H9 (cell line): ENCODE measurements at regions not wholly inside any gene's neighbourhood (a gene's known extent, or its start where the extent isn't known, plus 50 kb on each side); places are given as distances from the start of the nearest gene placed in this dataset.

Experiments used
- DNase-seq: peaks from one replicate; pipeline ENCODE4 v3.0.0-alpha.2; 2017
- H2AFZ ChIP-seq: one replicate; pipeline ENCODE4 v1.6.1; 2013; ENCODE audit warnings: mild to moderate bottlenecking, low read length, control low read depth, moderate library complexity
- H2AK5ac ChIP-seq: 2 replicates; pipeline ENCODE4 v1.6.1; 2013; ENCODE audit warnings: low read length, control low read depth, mixed read lengths; ENCODE audit not compliant: insufficient read length
- H2BK120ac ChIP-seq: one replicate; pipeline ENCODE4 v1.6.1; 2013; ENCODE audit warnings: low read depth, mild to moderate bottlenecking, low read length, control low read depth, inconsistent platforms; ENCODE audit not compliant: poor library complexity, severe bottlenecking
- H2BK12ac ChIP-seq: 2 replicates; pipeline ENCODE4 v1.6.1; 2013; ENCODE audit warnings: low read length, control low read depth, mixed read lengths, low read depth; ENCODE audit not compliant: insufficient read length
- H2BK15ac ChIP-seq: 2 replicates; pipeline ENCODE4 v1.6.1; 2013; ENCODE audit warnings: low read depth, low read length, control low read depth
- H2BK20ac ChIP-seq: one replicate; pipeline ENCODE4 v1.6.1; 2013; ENCODE audit warnings: low read depth, mild to moderate bottlenecking, low read length, control low read depth, inconsistent platforms; ENCODE audit not compliant: poor library complexity, severe bottlenecking
- H2BK5ac ChIP-seq: 2 replicates; pipeline ENCODE4 v1.6.1; 2013; ENCODE audit warnings: low read length, control low read depth, mixed read lengths; ENCODE audit not compliant: insufficient read length
- H3K14ac ChIP-seq: 2 replicates; pipeline ENCODE4 v1.6.1; 2013; ENCODE audit warnings: low read length, control low read depth; ENCODE audit not compliant: insufficient read depth
- H3K18ac ChIP-seq: 2 replicates; pipeline ENCODE4 v1.6.1; 2013; ENCODE audit warnings: low read depth, mild to moderate bottlenecking, mixed read lengths, low read length, control low read depth; ENCODE audit not compliant: insufficient read length
- H3K23ac ChIP-seq: 2 replicates; pipeline ENCODE4 v1.6.1; 2013; ENCODE audit warnings: low read length, control low read depth, mixed read lengths, low read depth; ENCODE audit not compliant: insufficient read length
- H3K23me2 ChIP-seq: 2 replicates; pipeline ENCODE4 v1.6.1; 2013; ENCODE audit warnings: low read depth, mild to moderate bottlenecking, mixed read lengths, low read length, control low read depth; ENCODE audit not compliant: insufficient read length, poor library complexity, severe bottlenecking
- H3K27ac ChIP-seq: 2 replicates; pipeline ENCODE4 v1.5.1; 2013; ENCODE audit warnings: low read length, control low read depth, mixed read lengths, low read depth; ENCODE audit not compliant: insufficient read length
- H3K27me3 ChIP-seq: 2 replicates; pipeline ENCODE4 v1.6.1; 2013; ENCODE audit warnings: low read length, control low read depth, inconsistent platforms; ENCODE audit not compliant: insufficient read depth
- H3K4ac ChIP-seq: 2 replicates; pipeline ENCODE4 v1.6.1; 2013; ENCODE audit warnings: low read depth, mild to moderate bottlenecking, control low read depth, inconsistent platforms, low read length, moderate library complexity
- H3K4me1 ChIP-seq: 2 replicates; pipeline ENCODE4 v1.6.1; 2013; ENCODE audit warnings: low read length, control low read depth, inconsistent platforms; ENCODE audit not compliant: insufficient read depth
- H3K4me2 ChIP-seq: 2 replicates; pipeline ENCODE4 v1.6.1; 2013; ENCODE audit warnings: low read length, control low read depth, mixed read lengths; ENCODE audit not compliant: insufficient read length, insufficient read depth
- H3K56ac ChIP-seq: 2 replicates; pipeline ENCODE4 v1.6.1; 2013; ENCODE audit warnings: low read depth, mild to moderate bottlenecking, mixed read lengths, low read length, control low read depth; ENCODE audit not compliant: insufficient read length
- H3K79me1 ChIP-seq: 2 replicates; pipeline ENCODE4 v1.6.1; 2013; ENCODE audit warnings: low read depth, mild to moderate bottlenecking, moderate library complexity, low read length, control low read depth, inconsistent platforms; ENCODE audit not compliant: insufficient read depth, poor library complexity, severe bottlenecking
- H3K79me2 ChIP-seq: 2 replicates; pipeline ENCODE4 v1.6.1; 2013; ENCODE audit warnings: low read length, control low read depth, inconsistent platforms; ENCODE audit not compliant: insufficient read depth
- H3K9ac ChIP-seq: 2 replicates; pipeline ENCODE4 v1.6.1; 2013; ENCODE audit warnings: low read length, control low read depth, mixed read lengths; ENCODE audit not compliant: insufficient read length; ENCODE audit errors: extremely low read depth
- H3K9me3 ChIP-seq: one replicate; pipeline ENCODE4 v1.6.1; 2013; ENCODE audit warnings: low read depth, low read length, inconsistent platforms; ENCODE audit not compliant: control insufficient read depth
- H3T11ph ChIP-seq: one replicate; pipeline ENCODE4 v1.6.1; 2013; ENCODE audit warnings: mild to moderate bottlenecking, low read length, control low read depth, inconsistent platforms
- H4K20me1 ChIP-seq: one replicate; pipeline ENCODE4 v1.6.1; 2013; ENCODE audit not compliant: control insufficient read depth, insufficient read length, insufficient read depth
- H4K5ac ChIP-seq: 2 replicates; pipeline ENCODE4 v1.6.1; 2013; ENCODE audit warnings: low read depth, mild to moderate bottlenecking, mixed read lengths, low read length, control low read depth; ENCODE audit not compliant: insufficient read length
- H4K8ac ChIP-seq: replicated peaks from 2 replicates; pipeline ENCODE4 v1.6.1; 2013; ENCODE audit warnings: low read length, control low read depth, mixed read lengths, low read depth; ENCODE audit not compliant: insufficient read length
- H4K91ac ChIP-seq: 2 replicates; pipeline ENCODE4 v1.6.1; 2013; ENCODE audit warnings: low read depth, mild to moderate bottlenecking, moderate library complexity, mixed read lengths, low read length, control low read depth; ENCODE audit not compliant: insufficient read length
- H3K27ac Mint-ChIP-seq, 3 experiments: 2 replicates in 2 of 3; 3 replicates in 1 of 3; pipeline ENCODE4 v1.8.0; 2020 to 2021; ENCODE audit warnings: mixed read lengths in 3 of 3, mild to moderate bottlenecking in 1 of 3, moderate library complexity in 1 of 3
- H3K27me3 Mint-ChIP-seq: 2 replicates; pipeline ENCODE4 v1.8.0; 2021; ENCODE audit warnings: low read depth, mild to moderate bottlenecking, moderate library complexity, mixed read lengths
- H3K36me3 Mint-ChIP-seq, 3 experiments: 2 replicates in 2 of 3; 3 replicates in 1 of 3; pipeline ENCODE4 v1.8.0; 2020 to 2021; ENCODE audit warnings: low read depth in 3 of 3, mixed read lengths in 3 of 3; ENCODE audit not compliant: insufficient read depth in 1 of 3
- H3K4me1 Mint-ChIP-seq, 2 experiments: 2 replicates each; pipeline ENCODE4 v1.8.0; 2020; ENCODE audit warnings: mixed read lengths in 2 of 2
- H3K4me3 Mint-ChIP-seq, 2 experiments: 2 replicates in 1 of 2; 3 replicates in 1 of 2; pipeline ENCODE4 v1.8.0; 2020 to 2021; ENCODE audit warnings: mild to moderate bottlenecking in 2 of 2, mixed read lengths in 2 of 2, moderate library complexity in 1 of 2
- H3K9me3 Mint-ChIP-seq, 2 experiments: 2 replicates in 1 of 2; 3 replicates in 1 of 2; pipeline ENCODE4 v1.8.0; 2020; ENCODE audit warnings: mild to moderate bottlenecking in 2 of 2, mixed read lengths in 2 of 2, moderate library complexity in 1 of 2
- WGBS: extraction: QIAGEN DNeasy Blood & Tissue Kit; methylation state at CpG from one replicate; pipeline ENCODE4 v1.1.7; 2013; ENCODE audit warnings: missing lambda C conversion rate, low lambda C conversion rate, mixed read lengths; ENCODE audit not compliant: insufficient read length; ENCODE audit errors: extremely low coverage; 5-methylcytosine and 5-hydroxymethylcytosine counted together
- TF ChIP-seq, protein P1 (sequence below): fragments of 200-600 bp; sonication (generic); conservative IDR thresholded peaks from 3 replicates; pipeline ENCODE4 v1.8.0; 2021; ENCODE audit warnings: antibody characterized with exemption, mild to moderate bottlenecking

DNA sequence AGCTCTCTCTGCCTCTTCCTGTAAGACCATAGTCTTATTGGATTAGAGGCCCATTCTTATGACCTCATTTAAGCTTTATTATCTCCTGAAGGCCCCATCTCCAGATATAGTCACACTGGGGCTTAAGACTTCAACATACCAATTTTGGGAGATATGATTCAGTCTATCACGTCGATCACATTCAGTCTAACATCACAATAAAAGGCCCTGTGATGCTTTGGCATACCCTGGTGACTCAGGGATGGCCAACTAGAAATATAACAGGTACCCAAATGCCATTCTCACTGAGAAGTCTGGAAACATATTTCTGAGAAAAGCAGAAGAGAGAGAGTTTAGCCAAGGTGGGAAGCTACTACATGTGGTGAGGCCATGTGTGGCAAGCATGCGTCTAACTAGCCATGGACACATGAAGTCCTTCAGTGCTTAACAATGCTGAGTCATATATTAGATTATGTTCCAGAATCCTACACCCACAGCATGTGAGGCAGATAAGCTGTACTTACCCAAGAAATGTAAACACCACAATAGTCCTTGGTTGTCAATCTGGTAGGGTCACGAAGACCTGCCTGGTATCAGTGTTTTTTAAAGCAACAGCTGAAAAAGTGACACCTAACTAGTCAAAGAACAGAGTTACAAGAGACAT, 485.1 kb downstream of the FOXO1 start:
- H3K27me3 Mint-ChIP-seq = peaks cover 34% of the 10 kb centered on the region
- H3K36me3 Mint-ChIP-seq = no peaks in the 10 kb centered on the region
- H2AK5ac ChIP-seq = no peak overlapping the region
- H4K20me1 ChIP-seq = no peaks in the 10 kb centered on the region
- H3K27ac Mint-ChIP-seq = no peak overlapping the region
- H3T11ph ChIP-seq = no peak overlapping the region
- H3K23me2 ChIP-seq = no peaks in the 10 kb centered on the region
- H4K91ac ChIP-seq = no peak overlapping the region
- H2BK5ac ChIP-seq = no peak overlapping the region
- H3K27me3 ChIP-seq = no peaks in the 10 kb centered on the region
- H2AFZ ChIP-seq = no peak overlapping the region
- no peaks in the 10 kb centered on the region for H3K79me1 ChIP-seq
- H3K4me3 Mint-ChIP-seq = no peak overlapping the region
- WGBS = no CpG with 5 or more reads among the region's 4 CpGs
- H3K23ac ChIP-seq = no peak overlapping the region
- no peak overlapping the region for H3K18ac ChIP-seq
- no peak overlapping the region for H2BK12ac ChIP-seq
- H3K14ac ChIP-seq = no peak overlapping the region
- H3K9me3 Mint-ChIP-seq = no peaks in the 10 kb centered on the region
- no peak overlapping the region for H4K8ac ChIP-seq
- H3K4me1 ChIP-seq = no peaks in the 10 kb centered on the region
- H3K56ac ChIP-seq = no peak overlapping the region
- no peak overlapping the region for H3K4me2 ChIP-seq
- H3K79me2 ChIP-seq = no peaks in the 10 kb centered on the region
- no peak overlapping the region for H3K27ac ChIP-seq
- peaks cover 0 to 10% of the 10 kb centered on the region in 2 experiments; a peak in 1 of 4 replicates for H3K4me1 Mint-ChIP-seq
- no peak overlapping the region for H3K9ac ChIP-seq
- no peak overlapping the region for H4K5ac ChIP-seq
- H2BK120ac ChIP-seq = no peak overlapping the region
- no peaks in the 10 kb centered on the region for H3K9me3 ChIP-seq
- no peak for DNase-seq
- H3K4ac ChIP-seq = no peak overlapping the region
- no peak overlapping the region for H2BK20ac ChIP-seq
- TF ChIP-seq, protein P1, sequence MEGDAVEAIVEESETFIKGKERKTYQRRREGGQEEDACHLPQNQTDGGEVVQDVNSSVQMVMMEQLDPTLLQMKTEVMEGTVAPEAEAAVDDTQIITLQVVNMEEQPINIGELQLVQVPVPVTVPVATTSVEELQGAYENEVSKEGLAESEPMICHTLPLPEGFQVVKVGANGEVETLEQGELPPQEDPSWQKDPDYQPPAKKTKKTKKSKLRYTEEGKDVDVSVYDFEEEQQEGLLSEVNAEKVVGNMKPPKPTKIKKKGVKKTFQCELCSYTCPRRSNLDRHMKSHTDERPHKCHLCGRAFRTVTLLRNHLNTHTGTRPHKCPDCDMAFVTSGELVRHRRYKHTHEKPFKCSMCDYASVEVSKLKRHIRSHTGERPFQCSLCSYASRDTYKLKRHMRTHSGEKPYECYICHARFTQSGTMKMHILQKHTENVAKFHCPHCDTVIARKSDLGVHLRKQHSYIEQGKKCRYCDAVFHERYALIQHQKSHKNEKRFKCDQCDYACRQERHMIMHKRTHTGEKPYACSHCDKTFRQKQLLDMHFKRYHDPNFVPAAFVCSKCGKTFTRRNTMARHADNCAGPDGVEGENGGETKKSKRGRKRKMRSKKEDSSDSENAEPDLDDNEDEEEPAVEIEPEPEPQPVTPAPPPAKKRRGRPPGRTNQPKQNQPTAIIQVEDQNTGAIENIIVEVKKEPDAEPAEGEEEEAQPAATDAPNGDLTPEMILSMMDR = no peak
- no peak overlapping the region for H2BK15ac ChIP-seq
